Endothelial cell of umbilical vein (primary cell): ENCODE measurements at regions not wholly inside any gene's neighbourhood (a gene's known extent, or its start where the extent isn't known, plus 50 kb on each side); places are given as distances from the start of the nearest gene placed in this dataset.

Experiments used
- BruUV-seq: library from RNA; stranded (reverse); fragments of 400-500 nt; replicated peaks from 2 replicates; lab custom pipeline; 2021; lab: Mats Ljungman, UMichigan
- CTCF ChIA-PET: fragments of 300-600, 350-600 bp; sonication (Branson Sonifier 250); formaldehyde crosslinking; loops from one replicate; lab custom pipeline; 2021; ENCODE audit warnings: antibody characterized with exemption, inconsistent platforms; lab: Charles Lee
- POLR2A ChIA-PET: fragments of 300-600, 350-600 bp; sonication (Branson Sonifier 250); formaldehyde crosslinking; loops from one replicate; lab custom pipeline; 2021; ENCODE audit warnings: antibody characterized with exemption, inconsistent platforms; lab: Charles Lee
- DNase-seq: peaks from one replicate; pipeline ENCODE4 v3.0.0-alpha.2; 2011; ENCODE audit warnings: low read depth, low spot score
- FAIRE-seq: peaks from 2 replicates; lab custom pipeline; 2011; peaks lifted over from hg19 to GRCh38; lab: Jason Lieb, UNC
- H2AFZ ChIP-seq: 2 replicates; pipeline ENCODE4 v1.6.0; 2012; ENCODE audit warnings: low read depth, low read length, control low read depth, inconsistent platforms
- H3K27ac ChIP-seq: 2 replicates; pipeline ENCODE4 v1.5.1; 2011; ENCODE audit warnings: low read depth, mild to moderate bottlenecking, control low read depth, low read length, moderate library complexity; ENCODE audit not compliant: insufficient read depth
- H3K27me3 ChIP-seq, 2 experiments: 2 replicates each; pipeline versions ENCODE4 v1.6.0 to v1.6.1; 2011; ENCODE audit warnings: low read length in 2 of 2, mixed read lengths in 1 of 2; ENCODE audit not compliant: control insufficient read depth in 2 of 2, insufficient read depth in 2 of 2
- H3K36me3 ChIP-seq, 2 experiments: 2 replicates in 1 of 2; 3 replicates in 1 of 2; pipeline ENCODE4 v1.5.1; 2011; ENCODE audit warnings: low read length in 2 of 2, mild to moderate bottlenecking in 1 of 2, moderate library complexity in 1 of 2; ENCODE audit not compliant: control insufficient read depth in 2 of 2, insufficient read depth in 2 of 2; ENCODE audit errors: extremely low read depth in 1 of 2
- H3K4me1 ChIP-seq: 3 replicates; pipeline ENCODE4 v1.5.1; 2011; ENCODE audit warnings: mild to moderate bottlenecking, low read length; ENCODE audit not compliant: control insufficient read depth, insufficient read depth; ENCODE audit errors: extremely low read depth
- H3K4me2 ChIP-seq: 2 replicates; pipeline ENCODE4 v1.6.1; 2011; ENCODE audit warnings: low read length, control low read depth, mixed read lengths; ENCODE audit not compliant: insufficient read depth
- H3K4me3 ChIP-seq, 3 experiments: fragments of 200-600 bp in 1 of 3; sonication (generic), shearing (Covaris generic) in 1 of 3; replicated peaks in 1 of 3; 2 replicates each; pipeline ENCODE4 v1.5.1; 2011 to 2016; ENCODE audit warnings: control low read depth in 3 of 3, low read length in 3 of 3, mild to moderate bottlenecking in 2 of 3, inconsistent platforms in 1 of 3, low read depth in 1 of 3, moderate library complexity in 1 of 3; ENCODE audit not compliant: insufficient read depth in 1 of 3
- H3K79me2 ChIP-seq: 2 replicates; pipeline ENCODE4 v1.6.0; 2012; ENCODE audit warnings: low read length, inconsistent platforms; ENCODE audit not compliant: control insufficient read depth, insufficient read depth
- H3K9ac ChIP-seq: replicated peaks from 2 replicates; pipeline ENCODE3; 2011; ENCODE audit warnings: low read length, control low read depth; ENCODE audit not compliant: insufficient read depth; ENCODE audit errors: extremely low read depth
- H3K9me1 ChIP-seq: replicated peaks from 3 replicates; pipeline ENCODE4 v1.6.0; 2011; ENCODE audit warnings: mild to moderate bottlenecking, low read length; ENCODE audit not compliant: control insufficient read depth, insufficient read depth; ENCODE audit errors: extremely low read depth
- H3K9me3 ChIP-seq: replicated peaks from 2 replicates; pipeline ENCODE4 v1.5.1; 2012; ENCODE audit warnings: low read length, inconsistent platforms; ENCODE audit not compliant: control insufficient read depth, insufficient read depth
- H4K20me1 ChIP-seq: replicated peaks from 2 replicates; pipeline ENCODE3; 2011; ENCODE audit warnings: mild to moderate bottlenecking, low read length; ENCODE audit not compliant: control insufficient read depth, insufficient read depth; ENCODE audit errors: extremely low read depth
- EZH2 ChIP-seq: IDR thresholded peaks from 2 replicates; pipeline ENCODE4 v1.6.1; 2012; ENCODE audit warnings: borderline replicate concordance, low read depth, mild to moderate bottlenecking, moderate library complexity, low read length, inconsistent platforms; ENCODE audit not compliant: severe bottlenecking
- FOS ChIP-seq: IDR thresholded peaks from 2 replicates; pipeline ENCODE4 v1.6.1; 2011; ENCODE audit warnings: mild to moderate bottlenecking, low read length, moderate library complexity, borderline replicate concordance; ENCODE audit not compliant: insufficient read depth
- GATA2 ChIP-seq: IDR thresholded peaks from 2 replicates; pipeline ENCODE4 v1.7.0; 2011; ENCODE audit warnings: low read depth, mild to moderate bottlenecking, moderate library complexity, mixed read lengths, low read length; ENCODE audit not compliant: insufficient read length, insufficient read depth
- JUN ChIP-seq: IDR thresholded peaks from 2 replicates; pipeline ENCODE4 v1.6.1; 2011; ENCODE audit warnings: borderline replicate concordance, low read depth; ENCODE audit not compliant: insufficient read length, insufficient read depth
- MYC ChIP-seq: IDR thresholded peaks from one replicate; pipeline ENCODE4 v1.6.1; 2011; ENCODE audit warnings: mild to moderate bottlenecking, low read depth, low read length
- POLR2AphosphoS5 ChIP-seq: IDR thresholded peaks from 2 replicates; pipeline ENCODE4 v1.6.1; 2012; ENCODE audit warnings: low read depth, mild to moderate bottlenecking, control low read depth, low read length, moderate library complexity; ENCODE audit not compliant: insufficient read depth
- dilution Hi-C: fragments of 300-500 bp; cut with MboI; formaldehyde crosslinking; loops from one replicate; pipeline ENCODE4 v1.15.0; 2019; ENCODE audit warnings: low sequenced_read_pairs; ENCODE audit not compliant: extremely low pct_ligation_motif_present
- intact Hi-C: fragments of 100-400 bp; cut with micrococcal nuclease; formaldehyde crosslinking; loops from one replicate; pipeline ENCODE4 v1.10.0; 2022
- TF ChIP-seq, protein P1 (sequence below): IDR thresholded peaks from 2 replicates; pipeline ENCODE4 v1.6.1; 2011; ENCODE audit not compliant: insufficient read depth, insufficient read length
- TF ChIP-seq, protein P2 (sequence below), 2 donors: IDR thresholded peaks; 1 replicate in 1 of 2; 2 replicates in 1 of 2; pipeline ENCODE4 v1.5.1; 2011; ENCODE audit warnings: low read length in 2 of 2, mild to moderate bottlenecking in 2 of 2, moderate library complexity in 2 of 2, control low read depth in 1 of 2, inconsistent platforms in 1 of 2, low read depth in 1 of 2; ENCODE audit not compliant: insufficient read depth in 1 of 2; ENCODE audit errors: extremely low read depth in 1 of 2

DNA sequence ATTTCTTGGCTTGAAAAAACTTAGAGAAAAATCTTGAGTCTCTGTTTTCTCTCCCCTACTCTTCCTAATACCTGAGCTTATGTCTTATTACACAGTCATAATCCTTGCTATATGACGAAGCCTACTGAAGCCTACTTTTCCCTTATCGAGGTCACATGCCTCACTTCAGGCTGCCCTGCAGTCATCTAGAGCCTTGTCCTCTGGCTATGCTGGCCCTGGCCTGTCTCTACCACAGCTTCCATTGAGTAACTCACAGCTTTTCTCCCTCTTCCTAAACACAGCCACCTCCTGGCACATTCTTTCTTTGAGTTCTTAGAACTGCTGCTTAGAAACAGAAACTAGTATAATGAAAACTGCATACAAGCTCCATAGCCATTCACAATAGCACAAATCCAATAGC lies 1698.3 kb downstream of the STIM2 start:
- Histone ChIP-seq H3K9me3 (no peaks in the 10 kb centered on the region), H3K9me1 (no peaks in the 10 kb centered on the region), H3K4me3 (no peak overlapping the region), H3K27me3 (no peaks in the 10 kb centered on the region), H2AFZ (no peak overlapping the region), H4K20me1 (no peaks in the 10 kb centered on the region), H3K9ac (no peak overlapping the region), H3K4me2 (no peak overlapping the region), H3K36me3 (no peaks in the 10 kb centered on the region), H3K79me2 (no peaks in the 10 kb centered on the region), H3K4me1 (peaks cover 6% of the 10 kb centered on the region), H3K27ac (no peak overlapping the region)
- TF ChIP-seq MYC (no peak), GATA2 (no peak), EZH2 (no peak), FOS (no peak), POLR2AphosphoS5 (no peak), JUN (no peak)
- TF ChIP-seq, protein P1, sequence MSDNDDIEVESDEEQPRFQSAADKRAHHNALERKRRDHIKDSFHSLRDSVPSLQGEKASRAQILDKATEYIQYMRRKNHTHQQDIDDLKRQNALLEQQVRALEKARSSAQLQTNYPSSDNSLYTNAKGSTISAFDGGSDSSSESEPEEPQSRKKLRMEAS, result no peak
- TF ChIP-seq, protein P2, sequence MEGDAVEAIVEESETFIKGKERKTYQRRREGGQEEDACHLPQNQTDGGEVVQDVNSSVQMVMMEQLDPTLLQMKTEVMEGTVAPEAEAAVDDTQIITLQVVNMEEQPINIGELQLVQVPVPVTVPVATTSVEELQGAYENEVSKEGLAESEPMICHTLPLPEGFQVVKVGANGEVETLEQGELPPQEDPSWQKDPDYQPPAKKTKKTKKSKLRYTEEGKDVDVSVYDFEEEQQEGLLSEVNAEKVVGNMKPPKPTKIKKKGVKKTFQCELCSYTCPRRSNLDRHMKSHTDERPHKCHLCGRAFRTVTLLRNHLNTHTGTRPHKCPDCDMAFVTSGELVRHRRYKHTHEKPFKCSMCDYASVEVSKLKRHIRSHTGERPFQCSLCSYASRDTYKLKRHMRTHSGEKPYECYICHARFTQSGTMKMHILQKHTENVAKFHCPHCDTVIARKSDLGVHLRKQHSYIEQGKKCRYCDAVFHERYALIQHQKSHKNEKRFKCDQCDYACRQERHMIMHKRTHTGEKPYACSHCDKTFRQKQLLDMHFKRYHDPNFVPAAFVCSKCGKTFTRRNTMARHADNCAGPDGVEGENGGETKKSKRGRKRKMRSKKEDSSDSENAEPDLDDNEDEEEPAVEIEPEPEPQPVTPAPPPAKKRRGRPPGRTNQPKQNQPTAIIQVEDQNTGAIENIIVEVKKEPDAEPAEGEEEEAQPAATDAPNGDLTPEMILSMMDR (IDR thresholded peaks at IDR 0.05; ENCODE audit: extremely low read depth in 1 of 2, insufficient read depth in 1 of 2, low read depth in 1 of 2, low read length in 2 of 2), result no peak
- no TSS peak for BruUV-seq
- dilution Hi-C loops (no loop called here), intact Hi-C loops (loop anchor here (5.0 kb wide), 1 partner anchor 207 kb away; no protein-coding TSS in a partner anchor)
- ChIA-PET POLR2A (no interaction called here), CTCF (no interaction called here)
- FAIRE-seq (no peak), DNase-seq (no peak)
